ENCODE measurements at regions not wholly inside any gene's neighbourhood (a gene's known extent, or its start where the extent isn't known, plus 50 kb on each side); places are given as distances from the start of the nearest gene placed in this dataset.

GRCh38 chr2:23106242-23106785, 278.7 kb upstream of the KLHL29 start:
- Histone ChIP-seq H3K4me3 (ENCODE audit: insufficient read depth, low read depth, low read length) (no peak overlapping the region), H4K8ac (ENCODE audit: low read depth in 2 of 2, low read length in 2 of 2) (no peak overlapping the region), H3K27me3 (ENCODE audit: control insufficient read depth, insufficient read depth, low read length) (no peaks in the 10 kb centered on the region), H4K91ac (ENCODE audit: insufficient read depth, low read depth, low read length) (no peak overlapping the region), H3K9me1 (ENCODE audit: insufficient read depth, low read length) (no peaks in the 10 kb centered on the region), H2BK20ac (ENCODE audit: low read depth, low read length) (no peak overlapping the region), H3K14ac (replicated peaks; ENCODE audit: low read depth, low read length) (no peak overlapping the region), H3K27ac (ENCODE audit: insufficient read depth, low read length) (no peak overlapping the region), H3K4ac (ENCODE audit: low read depth, low read length) (no peak overlapping the region), H3K18ac (ENCODE audit: low read depth, low read length) (no peak overlapping the region), H4K20me1 (ENCODE audit: insufficient read depth, low read length) (no peaks in the 10 kb centered on the region), H2BK5ac (ENCODE audit: low read depth, low read length, poor library complexity, severe bottlenecking) (no peak overlapping the region), H3K9me3 (ENCODE audit: control insufficient read depth, insufficient read depth, low read length) (peaks cover 6% of the 10 kb centered on the region), H3K79me1 (ENCODE audit: low read depth in 1 of 2, low read length in 2 of 2) (no peaks in the 10 kb centered on the region), H2AK5ac (ENCODE audit: low read depth, low read length) (no peak overlapping the region), H4K5ac (ENCODE audit: low read depth, low read length) (no peak overlapping the region), H3K9ac (ENCODE audit: low read depth, low read length) (no peak overlapping the region), H3K23ac (ENCODE audit: low read depth, low read length) (no peak overlapping the region), H2BK15ac (ENCODE audit: low read depth, low read length) (no peak overlapping the region), H3K56ac (ENCODE audit: extremely low read depth, insufficient read depth, low read length) (no peak overlapping the region), H3K4me2 (ENCODE audit: low read depth, low read length) (no peak overlapping the region), H2BK120ac (ENCODE audit: low read depth, low read length) (no peak overlapping the region), H2AK9ac (replicated peaks; ENCODE audit: low read depth, low read length, poor library complexity) (no peak overlapping the region), H2AFZ (replicated peaks; ENCODE audit: low read length, poor library complexity) (no peak overlapping the region), H3K36me3 (ENCODE audit: control insufficient read depth, insufficient read depth, low read length) (no peaks in the 10 kb centered on the region), H3K4me1 (ENCODE audit: control insufficient read depth, insufficient read depth, low read length) (no peaks in the 10 kb centered on the region)
- BruUV-seq (replicated peaks), result no TSS peak
- TF ChIP-seq RAD21 (IDR thresholded peaks at IDR 0.05; ENCODE audit: low read length), result no peak
- TF ChIP-seq, protein P1, sequence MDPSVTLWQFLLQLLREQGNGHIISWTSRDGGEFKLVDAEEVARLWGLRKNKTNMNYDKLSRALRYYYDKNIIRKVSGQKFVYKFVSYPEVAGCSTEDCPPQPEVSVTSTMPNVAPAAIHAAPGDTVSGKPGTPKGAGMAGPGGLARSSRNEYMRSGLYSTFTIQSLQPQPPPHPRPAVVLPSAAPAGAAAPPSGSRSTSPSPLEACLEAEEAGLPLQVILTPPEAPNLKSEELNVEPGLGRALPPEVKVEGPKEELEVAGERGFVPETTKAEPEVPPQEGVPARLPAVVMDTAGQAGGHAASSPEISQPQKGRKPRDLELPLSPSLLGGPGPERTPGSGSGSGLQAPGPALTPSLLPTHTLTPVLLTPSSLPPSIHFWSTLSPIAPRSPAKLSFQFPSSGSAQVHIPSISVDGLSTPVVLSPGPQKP (IDR thresholded peaks at IDR 0.05; ENCODE audit: borderline replicate concordance, low read depth, low read length), result no peak
- TF ChIP-seq CHD1 (IDR thresholded peaks at IDR 0.05; ENCODE audit: low read depth, low read length), result no peak
- no peak for TF ChIP-seq RFX5 (IDR thresholded peaks at IDR 0.05; ENCODE audit: low read depth, low read length)
- no peak for TF ChIP-seq CEBPB (IDR thresholded peaks at IDR 0.05; ENCODE audit: low read depth, low read length)
- TF ChIP-seq FOS (IDR thresholded peaks at IDR 0.05; ENCODE audit: low read depth, low read length), result no peak
- no peak for TF ChIP-seq BHLHE40 (IDR thresholded peaks at IDR 0.05; ENCODE audit: low read depth, low read length)
- TF ChIP-seq POLR2A (IDR thresholded peaks at IDR 0.05; ENCODE audit: low read depth, low read length), result no peak
- TF ChIP-seq NFE2L2 (IDR thresholded peaks at IDR 0.05; ENCODE audit: low read depth, low read length), result no peak
- TF ChIP-seq RCOR1 (IDR thresholded peaks at IDR 0.05; ENCODE audit: insufficient replicate concordance, low read length), result no peak
- TF ChIP-seq MAZ (IDR thresholded peaks at IDR 0.05; ENCODE audit: borderline replicate concordance, low read depth, low read length), result no peak
- TF ChIP-seq SMC3 (IDR thresholded peaks at IDR 0.05; ENCODE audit: low read depth, low read length), result no peak
- TF ChIP-seq, protein P2, sequence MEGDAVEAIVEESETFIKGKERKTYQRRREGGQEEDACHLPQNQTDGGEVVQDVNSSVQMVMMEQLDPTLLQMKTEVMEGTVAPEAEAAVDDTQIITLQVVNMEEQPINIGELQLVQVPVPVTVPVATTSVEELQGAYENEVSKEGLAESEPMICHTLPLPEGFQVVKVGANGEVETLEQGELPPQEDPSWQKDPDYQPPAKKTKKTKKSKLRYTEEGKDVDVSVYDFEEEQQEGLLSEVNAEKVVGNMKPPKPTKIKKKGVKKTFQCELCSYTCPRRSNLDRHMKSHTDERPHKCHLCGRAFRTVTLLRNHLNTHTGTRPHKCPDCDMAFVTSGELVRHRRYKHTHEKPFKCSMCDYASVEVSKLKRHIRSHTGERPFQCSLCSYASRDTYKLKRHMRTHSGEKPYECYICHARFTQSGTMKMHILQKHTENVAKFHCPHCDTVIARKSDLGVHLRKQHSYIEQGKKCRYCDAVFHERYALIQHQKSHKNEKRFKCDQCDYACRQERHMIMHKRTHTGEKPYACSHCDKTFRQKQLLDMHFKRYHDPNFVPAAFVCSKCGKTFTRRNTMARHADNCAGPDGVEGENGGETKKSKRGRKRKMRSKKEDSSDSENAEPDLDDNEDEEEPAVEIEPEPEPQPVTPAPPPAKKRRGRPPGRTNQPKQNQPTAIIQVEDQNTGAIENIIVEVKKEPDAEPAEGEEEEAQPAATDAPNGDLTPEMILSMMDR (conservative IDR thresholded peaks at IDR 0.05; ENCODE audit: low read depth, low read length), result no peak
- TF ChIP-seq, protein P3, sequence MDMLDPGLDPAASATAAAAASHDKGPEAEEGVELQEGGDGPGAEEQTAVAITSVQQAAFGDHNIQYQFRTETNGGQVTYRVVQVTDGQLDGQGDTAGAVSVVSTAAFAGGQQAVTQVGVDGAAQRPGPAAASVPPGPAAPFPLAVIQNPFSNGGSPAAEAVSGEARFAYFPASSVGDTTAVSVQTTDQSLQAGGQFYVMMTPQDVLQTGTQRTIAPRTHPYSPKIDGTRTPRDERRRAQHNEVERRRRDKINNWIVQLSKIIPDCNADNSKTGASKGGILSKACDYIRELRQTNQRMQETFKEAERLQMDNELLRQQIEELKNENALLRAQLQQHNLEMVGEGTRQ (IDR thresholded peaks at IDR 0.05; ENCODE audit: low read depth, low read length), result no peak
- no peak for TF ChIP-seq MAFK (IDR thresholded peaks at IDR 0.05; ENCODE audit: low read depth, low read length)
- in situ Hi-C loops (cut with MboI; ENCODE audit: low sequenced_read_pairs), result no loop called here
- intact Hi-C loops (cut with micrococcal nuclease), result no loop called here
- CTCF ChIA-PET, result no interaction called here
- DNase-seq (no peak), ATAC-seq (ENCODE audit: low read depth) (no peak)
- POLR2A ChIA-PET (ENCODE audit: unreplicated experiment), result no interaction called here
- WGBS, 2 experiments (ENCODE audit: extremely low coverage in 2 of 2, insufficient read length in 1 of 2), result 0% methylated on average over 1 of the region's 4 CpGs; no CpG with 5 or more reads in 1 of the 2 experiments
- dilution Hi-C loops (cut with HindIII; ENCODE audit: low sequenced_read_pairs, unreplicated experiment), result no loop called here

All from IMR-90 (cell line).